ENCODE measurements at regions not wholly inside any gene's neighbourhood (a gene's known extent, or its start where the extent isn't known, plus 50 kb on each side); places are given as distances from the start of the nearest gene placed in this dataset.

GRCh38 chr4:3661989-3662388, 104.2 kb upstream of the ADRA2C start:
- TF ChIP-seq REST (IDR thresholded peaks at IDR 0.05; ENCODE audit: borderline replicate concordance in 1 of 2, low read depth in 1 of 2, low read length in 2 of 2), result no peak
- TF ChIP-seq SMC3 (IDR thresholded peaks at IDR 0.05; ENCODE audit: low read length), result no peak
- TF ChIP-seq DPF2 (CRISPR knock-in tag; IDR thresholded peaks at IDR 0.05; ENCODE audit: borderline replicate concordance, low read depth), result no peak
- no peak for TF ChIP-seq MAX (IDR thresholded peaks at IDR 0.05)
